Activated naive CD8-positive, alpha-beta T cell treated with anti-CD3 and anti-CD28 coated beads for 36 hours (primary cell): ENCODE measurements at regions not wholly inside any gene's neighbourhood (a gene's known extent, or its start where the extent isn't known, plus 50 kb on each side); places are given as distances from the start of the nearest gene placed in this dataset.

Experiments used
- DNase-seq: peaks from one replicate; pipeline ENCODE4 v3.0.0; 2021
- H3K27ac Mint-ChIP-seq: one replicate; pipeline ENCODE4 v1.8.0; 2022; ENCODE audit warnings: mild to moderate bottlenecking, moderate library complexity, mixed read lengths
- H3K27me3 Mint-ChIP-seq: one replicate; pipeline ENCODE4 v1.8.0; 2022; ENCODE audit warnings: mild to moderate bottlenecking, mixed read lengths
- H3K36me3 Mint-ChIP-seq: one replicate; pipeline ENCODE4 v1.8.0; 2021; ENCODE audit warnings: mild to moderate bottlenecking, mixed read lengths
- H3K4me1 Mint-ChIP-seq: one replicate; pipeline ENCODE4 v1.8.0; 2021; ENCODE audit warnings: mixed read lengths
- H3K4me3 Mint-ChIP-seq: one replicate; pipeline ENCODE4 v1.8.0; 2022; ENCODE audit warnings: mild to moderate bottlenecking, moderate library complexity, mixed read lengths
- H3K9me3 Mint-ChIP-seq: one replicate; pipeline ENCODE4 v1.8.0; 2022; ENCODE audit warnings: mixed read lengths

- Mint-ChIP-seq H3K27me3 (no peaks in the 10 kb centered on the region), H3K4me1 (no peaks in the 10 kb centered on the region), H3K36me3 (no peaks in the 10 kb centered on the region), H3K4me3 (no peak overlapping the region), H3K27ac (no peak overlapping the region), H3K9me3 (no peaks in the 10 kb centered on the region)
- DNase-seq, result no peak
Observed at GRCh38 chrX:6856471-6856870, 291.0 kb upstream of the STS start.

- Mint-ChIP-seq H3K4me1 (no peaks in the 10 kb centered on the region), H3K36me3 (no peaks in the 10 kb centered on the region), H3K27me3 (no peaks in the 10 kb centered on the region), H3K4me3 (no peak overlapping the region), H3K27ac (no peak overlapping the region), H3K9me3 (no peaks in the 10 kb centered on the region)
- no peak for DNase-seq
Observed at GRCh38 chrX:6852869-6853268, 294.6 kb upstream of the STS start.

GRCh38 chrX:6852121-6852520 lies 295.4 kb upstream of the STS start:
- H3K4me3 Mint-ChIP-seq, result no peak overlapping the region
- H3K36me3 Mint-ChIP-seq, result no peaks in the 10 kb centered on the region
- no peak overlapping the region for H3K27ac Mint-ChIP-seq
- no peaks in the 10 kb centered on the region for H3K27me3 Mint-ChIP-seq
- no peaks in the 10 kb centered on the region for H3K9me3 Mint-ChIP-seq
- no peaks in the 10 kb centered on the region for H3K4me1 Mint-ChIP-seq
- no peak for DNase-seq

GRCh38 chrX:6851140-6851539 lies 296.4 kb upstream of the STS start:
- no peak for DNase-seq
- H3K36me3 Mint-ChIP-seq, result no peaks in the 10 kb centered on the region
- H3K4me3 Mint-ChIP-seq, result no peak overlapping the region
- no peaks in the 10 kb centered on the region for H3K4me1 Mint-ChIP-seq
- no peak overlapping the region for H3K27ac Mint-ChIP-seq
- H3K9me3 Mint-ChIP-seq, result no peaks in the 10 kb centered on the region
- no peaks in the 10 kb centered on the region for H3K27me3 Mint-ChIP-seq

GRCh38 chrX:6849716-6850414 lies 297.6 kb upstream of the STS start:
- H3K27me3 Mint-ChIP-seq, result no peaks in the 10 kb centered on the region

GRCh38 chrX:6832619-6833018 lies 297.7 kb upstream of the VCX3A start:
- no peaks in the 10 kb centered on the region for H3K4me1 Mint-ChIP-seq
- no peaks in the 10 kb centered on the region for H3K27me3 Mint-ChIP-seq
- no peaks in the 10 kb centered on the region for H3K9me3 Mint-ChIP-seq
- DNase-seq, result no peak
- H3K36me3 Mint-ChIP-seq, result no peaks in the 10 kb centered on the region
- H3K27ac Mint-ChIP-seq, result no peak overlapping the region
- no peak overlapping the region for H3K4me3 Mint-ChIP-seq

More at GRCh38 chrX:6849716-6850414, 297.6 kb upstream of the STS start:
- H3K9me3 Mint-ChIP-seq, result no peaks in the 10 kb centered on the region
- H3K27ac Mint-ChIP-seq, result no peak overlapping the region
- no peak for DNase-seq
- no peak overlapping the region for H3K4me3 Mint-ChIP-seq
- no peaks in the 10 kb centered on the region for H3K4me1 Mint-ChIP-seq
- H3K36me3 Mint-ChIP-seq, result no peaks in the 10 kb centered on the region

GRCh38 chrX:6826856-6827255 lies 291.9 kb upstream of the VCX3A start:
- H3K36me3 Mint-ChIP-seq, result no peaks in the 10 kb centered on the region
- no peaks in the 10 kb centered on the region for H3K9me3 Mint-ChIP-seq
- H3K27ac Mint-ChIP-seq, result no peak overlapping the region
- no peak for DNase-seq
- no peaks in the 10 kb centered on the region for H3K27me3 Mint-ChIP-seq
- H3K4me3 Mint-ChIP-seq, result no peak overlapping the region
- no peaks in the 10 kb centered on the region for H3K4me1 Mint-ChIP-seq

GRCh38 chrX:6821730-6822129 lies 286.8 kb upstream of the VCX3A start:
- DNase-seq, result no peak
- Mint-ChIP-seq H3K36me3 (no peaks in the 10 kb centered on the region), H3K4me3 (no peak overlapping the region), H3K4me1 (no peaks in the 10 kb centered on the region), H3K9me3 (no peaks in the 10 kb centered on the region), H3K27me3 (no peaks in the 10 kb centered on the region), H3K27ac (no peak overlapping the region)

GRCh38 chrX:6813836-6814370 lies 279.0 kb upstream of the VCX3A start:
- H3K27me3 Mint-ChIP-seq, result no peaks in the 10 kb centered on the region
- no peak overlapping the region for H3K27ac Mint-ChIP-seq
- no peaks in the 10 kb centered on the region for H3K36me3 Mint-ChIP-seq
- no peaks in the 10 kb centered on the region for H3K4me1 Mint-ChIP-seq
- DNase-seq, result no peak
- no peak overlapping the region for H3K4me3 Mint-ChIP-seq
- H3K9me3 Mint-ChIP-seq, result no peaks in the 10 kb centered on the region

- no peak for DNase-seq
- Mint-ChIP-seq H3K27me3 (no peaks in the 10 kb centered on the region), H3K9me3 (no peaks in the 10 kb centered on the region), H3K27ac (no peak overlapping the region), H3K4me3 (no peak overlapping the region), H3K36me3 (no peaks in the 10 kb centered on the region), H3K4me1 (no peaks in the 10 kb centered on the region)
Observed at GRCh38 chrX:6812087-6812486, 277.2 kb upstream of the VCX3A start.

GRCh38 chrX:6810776-6811175 lies 275.9 kb upstream of the VCX3A start:
- H3K4me1 Mint-ChIP-seq, result no peaks in the 10 kb centered on the region
- H3K27me3 Mint-ChIP-seq, result no peaks in the 10 kb centered on the region
- no peaks in the 10 kb centered on the region for H3K9me3 Mint-ChIP-seq
- H3K27ac Mint-ChIP-seq, result no peak overlapping the region
- H3K4me3 Mint-ChIP-seq, result no peak overlapping the region
- no peaks in the 10 kb centered on the region for H3K36me3 Mint-ChIP-seq
- DNase-seq, result no peak

- H3K4me3 Mint-ChIP-seq, result no peak overlapping the region
Observed at GRCh38 chrX:6803607-6804006, 268.7 kb upstream of the VCX3A start.

GRCh38 chrX:6793000-6793399 lies 258.1 kb upstream of the VCX3A start:
- Mint-ChIP-seq H3K9me3 (no peaks in the 10 kb centered on the region), H3K27me3 (no peaks in the 10 kb centered on the region), H3K4me1 (no peaks in the 10 kb centered on the region), H3K27ac (no peak overlapping the region), H3K36me3 (no peaks in the 10 kb centered on the region), H3K4me3 (no peak overlapping the region)
- DNase-seq, result no peak

More at GRCh38 chrX:6803607-6804006, 268.7 kb upstream of the VCX3A start:
- Mint-ChIP-seq H3K27me3 (no peaks in the 10 kb centered on the region), H3K36me3 (no peaks in the 10 kb centered on the region), H3K4me1 (no peaks in the 10 kb centered on the region), H3K9me3 (no peaks in the 10 kb centered on the region), H3K27ac (no peak overlapping the region)
- no peak for DNase-seq

GRCh38 chrX:6783912-6784311 lies 249.0 kb upstream of the VCX3A start:
- no peaks in the 10 kb centered on the region for H3K27me3 Mint-ChIP-seq
- H3K4me1 Mint-ChIP-seq, result no peaks in the 10 kb centered on the region
- no peak overlapping the region for H3K4me3 Mint-ChIP-seq
- no peak overlapping the region for H3K27ac Mint-ChIP-seq
- no peaks in the 10 kb centered on the region for H3K36me3 Mint-ChIP-seq
- H3K9me3 Mint-ChIP-seq, result no peaks in the 10 kb centered on the region
- no peak for DNase-seq

GRCh38 chrX:6782831-6783230 lies 247.9 kb upstream of the VCX3A start:
- Mint-ChIP-seq H3K9me3 (no peaks in the 10 kb centered on the region), H3K27me3 (no peaks in the 10 kb centered on the region), H3K27ac (no peak overlapping the region), H3K36me3 (no peaks in the 10 kb centered on the region), H3K4me1 (no peaks in the 10 kb centered on the region), H3K4me3 (no peak overlapping the region)
- DNase-seq, result no peak
